H1 (cell line): ENCODE measurements at regions not wholly inside any gene's neighbourhood (a gene's known extent, or its start where the extent isn't known, plus 50 kb on each side); places are given as distances from the start of the nearest gene placed in this dataset.
A peak's percentile ranks its signal among the peaks of the same experiment; 100 is the strongest.

Source experiments
- CTCF ChIA-PET: fragments of 300-600 bp; sonication (Branson Sonifier 250); formaldehyde crosslinking; loops from one replicate; lab custom pipeline; 2021; ENCODE audit not compliant: partially characterized antibody; lab: Charles Lee
- POLR2A ChIA-PET: fragments of 300-600 bp; sonication (Branson Sonifier 250); formaldehyde crosslinking; loops from one replicate; lab custom pipeline; 2021; ENCODE audit warnings: inconsistent platforms; ENCODE audit not compliant: partially characterized antibody; lab: Charles Lee
- DNase-seq, 2 experiments: peaks; one replicate each; pipeline versions ENCODE4 v3.0.0 to v3.0.0-alpha.2; 2010 to 2022; ENCODE audit warnings: low spot score in 2 of 2, low read depth in 1 of 2, mixed read lengths in 1 of 2
- FAIRE-seq: peaks from 2 replicates; lab custom pipeline; 2011; peaks lifted over from hg19 to GRCh38; lab: Jason Lieb, UNC
- H2AFZ ChIP-seq: 2 replicates; pipeline ENCODE4 v1.8.1; 2012; ENCODE audit warnings: low read length, inconsistent platforms
- H2AK5ac ChIP-seq: 2 replicates; pipeline ENCODE4 v1.6.1; 2013; ENCODE audit warnings: low read depth, low read length
- H2BK120ac ChIP-seq: replicated peaks from 2 replicates; pipeline ENCODE3; 2013; ENCODE audit warnings: low read depth, low read length, inconsistent platforms
- H2BK12ac ChIP-seq: 2 replicates; pipeline ENCODE4 v1.6.1; 2013; ENCODE audit warnings: low read depth, low read length
- H2BK15ac ChIP-seq: 2 replicates; pipeline ENCODE4 v1.6.1; 2013; ENCODE audit warnings: low read length
- H2BK20ac ChIP-seq: 2 replicates; pipeline ENCODE4 v1.6.1; 2013; ENCODE audit warnings: low read length
- H2BK5ac ChIP-seq: 2 replicates; pipeline ENCODE4 v1.6.1; 2013; ENCODE audit warnings: low read depth, low read length
- H3K14ac ChIP-seq: 2 replicates; pipeline ENCODE4 v1.6.1; 2013; ENCODE audit warnings: inconsistent platforms; ENCODE audit not compliant: insufficient read length
- H3K18ac ChIP-seq: 2 replicates; pipeline ENCODE4 v1.6.1; 2013; ENCODE audit warnings: low read length; ENCODE audit errors: extremely low read depth
- H3K23ac ChIP-seq: 2 replicates; pipeline ENCODE4 v1.6.1; 2013; ENCODE audit warnings: inconsistent platforms; ENCODE audit not compliant: insufficient read length
- H3K23me2 ChIP-seq: 2 replicates; pipeline ENCODE4 v1.6.1; 2013; ENCODE audit warnings: low read depth, low read length
- H3K27ac ChIP-seq: 2 replicates; pipeline ENCODE4 v1.6.1; 2011; ENCODE audit warnings: low read depth, low read length, inconsistent platforms
- H3K27me3 ChIP-seq, 4 experiments: replicated peaks in 1 of 4; 1 replicate in 1 of 4; 2 replicates in 3 of 4; pipeline versions ENCODE4 v1.6.1 to v1.8.1; 2011 to 2013; ENCODE audit warnings: low read length in 3 of 4, mild to moderate bottlenecking in 3 of 4, inconsistent platforms in 2 of 4, mixed read lengths in 2 of 4, moderate library complexity in 1 of 4; ENCODE audit not compliant: control insufficient read depth in 3 of 4, insufficient read depth in 3 of 4; ENCODE audit errors: extremely low read depth in 1 of 4
- H3K36me3 ChIP-seq, 4 experiments: 2 replicates each; pipeline versions ENCODE4 v1.6.1 to v1.8.1; 2011 to 2013; ENCODE audit warnings: mild to moderate bottlenecking in 4 of 4, low read length in 3 of 4, moderate library complexity in 2 of 4, control low read depth in 1 of 4, inconsistent platforms in 1 of 4; ENCODE audit not compliant: insufficient read depth in 4 of 4, control insufficient read depth in 2 of 4
- H3K4ac ChIP-seq: replicated peaks from 2 replicates; pipeline ENCODE3; 2013; ENCODE audit warnings: low read length, low read depth, mixed read lengths, inconsistent platforms; ENCODE audit not compliant: insufficient read length
- H3K4me1 ChIP-seq, 4 experiments: replicated peaks in 1 of 4; 1 replicate in 1 of 4; 2 replicates in 3 of 4; pipeline versions ENCODE4 v1.6.1 to v1.8.1; 2011 to 2013; ENCODE audit warnings: low read length in 3 of 4, inconsistent platforms in 2 of 4, mixed read lengths in 1 of 4; ENCODE audit not compliant: insufficient read depth in 4 of 4, control insufficient read depth in 3 of 4
- H3K4me2 ChIP-seq, 2 experiments: 2 replicates each; pipeline versions ENCODE4 v1.6.1 to v1.8.1; 2011 to 2013; ENCODE audit warnings: low read depth in 2 of 2, low read length in 2 of 2, control low read depth in 1 of 2, inconsistent platforms in 1 of 2, mild to moderate bottlenecking in 1 of 2; ENCODE audit not compliant: insufficient read depth in 1 of 2
- H3K4me3 ChIP-seq, 4 experiments: fragments of 200-600, 300-600 bp in 1 of 4; sonication (generic), shearing (Covaris generic), sonication (Bioruptor Twin) in 1 of 4; 2 replicates each; pipeline versions ENCODE4 v1.5.1 to v1.8.1; 2011 to 2016; ENCODE audit warnings: low read length in 4 of 4, low read depth in 3 of 4, control low read depth in 2 of 4, inconsistent platforms in 2 of 4, mild to moderate bottlenecking in 2 of 4, mixed read lengths in 1 of 4, moderate library complexity in 1 of 4; ENCODE audit not compliant: insufficient read depth in 2 of 4; ENCODE audit errors: extremely low read depth in 1 of 4
- H3K56ac ChIP-seq: replicated peaks from 2 replicates; pipeline ENCODE3; 2013; ENCODE audit warnings: low read depth, mild to moderate bottlenecking, mixed read lengths, low read length, inconsistent platforms; ENCODE audit not compliant: insufficient read length
- H3K79me1 ChIP-seq: 2 replicates; pipeline ENCODE4 v1.6.1; 2013; ENCODE audit warnings: low read depth, low read length, control low read depth
- H3K79me2 ChIP-seq, 2 experiments: 2 replicates each; pipeline versions ENCODE4 v1.6.1 to v1.8.1; 2012 to 2013; ENCODE audit warnings: low read length in 2 of 2, mild to moderate bottlenecking in 2 of 2, inconsistent platforms in 1 of 2; ENCODE audit not compliant: insufficient read depth in 2 of 2, control insufficient read depth in 1 of 2
- H3K9ac ChIP-seq, 4 experiments: replicated peaks in 1 of 4; 1 replicate in 1 of 4; 2 replicates in 3 of 4; pipeline versions ENCODE4 v1.6.1 to v1.8.1; 2011 to 2013; ENCODE audit warnings: low read depth in 3 of 4, low read length in 3 of 4, control low read depth in 2 of 4, mild to moderate bottlenecking in 2 of 4, moderate library complexity in 2 of 4, inconsistent platforms in 1 of 4; ENCODE audit errors: extremely low read depth in 1 of 4
- H3K9me3 ChIP-seq, 2 experiments: 2 replicates each; pipeline versions ENCODE4 v1.6.1 to v1.8.1; 2012 to 2013; ENCODE audit warnings: mild to moderate bottlenecking in 2 of 2, moderate library complexity in 2 of 2, control low read depth in 1 of 2, inconsistent platforms in 1 of 2, low read depth in 1 of 2, low read length in 1 of 2, mixed read lengths in 1 of 2; ENCODE audit not compliant: insufficient read depth in 2 of 2
- H4K20me1 ChIP-seq, 2 experiments: replicated peaks in 1 of 2; 2 replicates each; pipeline versions ENCODE3 to v1.8.1; 2011 to 2013; ENCODE audit warnings: inconsistent platforms in 2 of 2, low read length in 2 of 2, mild to moderate bottlenecking in 1 of 2; ENCODE audit not compliant: insufficient read depth in 2 of 2, control insufficient read depth in 1 of 2
- H4K5ac ChIP-seq: 2 replicates; pipeline ENCODE4 v1.6.1; 2013; ENCODE audit warnings: low read length, low read depth, mixed read lengths, inconsistent platforms; ENCODE audit not compliant: insufficient read length
- H4K8ac ChIP-seq: 2 replicates; pipeline ENCODE4 v1.8.0; 2013; ENCODE audit warnings: mild to moderate bottlenecking, moderate library complexity, low read length, inconsistent platforms; ENCODE audit not compliant: insufficient read depth; ENCODE audit errors: extremely low read depth
- H4K91ac ChIP-seq: replicated peaks from 2 replicates; pipeline ENCODE3; 2013; ENCODE audit warnings: low read length, mixed read lengths, inconsistent platforms; ENCODE audit not compliant: insufficient read length
- ASH2L ChIP-seq: fragments of 200-600, 300-600 bp; sonication (generic); IDR thresholded peaks from one replicate; pipeline ENCODE4 v1.7.1; 2017; ENCODE audit warnings: low read length
- BACH1 ChIP-seq: IDR thresholded peaks from 2 replicates; pipeline ENCODE4 v1.6.1; 2012; ENCODE audit warnings: low read length, improper control_type of control experiment
- GABPA ChIP-seq: IDR thresholded peaks from 2 replicates; pipeline ENCODE4 v1.6.1; 2011; ENCODE audit warnings: mild to moderate bottlenecking, low read length, moderate library complexity, borderline replicate concordance; ENCODE audit not compliant: insufficient read depth
- KDM4A ChIP-seq: IDR thresholded peaks from one replicate; pipeline ENCODE4 v1.7.1; 2012; ENCODE audit warnings: low read depth, mild to moderate bottlenecking, moderate library complexity, low read length, inconsistent platforms; ENCODE audit not compliant: severe bottlenecking
- KDM5A ChIP-seq: fragments of 200-600 bp; IDR thresholded peaks from 2 replicates; pipeline ENCODE4 v1.7.1; 2012; ENCODE audit warnings: mild to moderate bottlenecking, low read length, inconsistent platforms, mixed read lengths
- NANOG ChIP-seq: IDR thresholded peaks from 2 replicates; pipeline ENCODE4 v1.6.1; 2011; ENCODE audit warnings: low read length, low read depth, mild to moderate bottlenecking, inconsistent platforms; ENCODE audit not compliant: insufficient read depth, poor library complexity, severe bottlenecking
- POLR2A ChIP-seq, 2 experiments: IDR thresholded peaks; 1 replicate in 1 of 2; 2 replicates in 1 of 2; pipeline ENCODE4 v1.6.1; 2011; ENCODE audit warnings: low read depth in 2 of 2, low read length in 2 of 2, mild to moderate bottlenecking in 2 of 2; ENCODE audit errors: control extremely low read depth in 1 of 2
- RAD21 ChIP-seq, 2 experiments: IDR thresholded peaks in 1 of 2; conservative IDR thresholded peaks in 1 of 2; 2 replicates each; pipeline ENCODE4 v1.6.1; 2011; ENCODE audit warnings: low read depth in 2 of 2, low read length in 2 of 2, improper control_type of control experiment in 1 of 2, inconsistent platforms in 1 of 2, mild to moderate bottlenecking in 1 of 2, moderate library complexity in 1 of 2
- RBBP5 ChIP-seq: IDR thresholded peaks from 2 replicates; pipeline ENCODE4 v1.7.1; 2012; ENCODE audit warnings: low read depth, mild to moderate bottlenecking, inconsistent platforms, low read length, moderate library complexity, borderline replicate concordance
- RNF2 ChIP-seq: fragments of 200-900, 300-1000 bp; sonication (generic); IDR thresholded peaks from 2 replicates; pipeline ENCODE4 v1.7.1; 2016; ENCODE audit warnings: borderline replicate concordance, low read depth, mild to moderate bottlenecking, antibody characterized with exemption, low read length; ENCODE audit not compliant: poor library complexity, severe bottlenecking; ENCODE audit errors: missing control alignments
- RXRA ChIP-seq: IDR thresholded peaks from 2 replicates; pipeline ENCODE4 v1.6.1; 2011; ENCODE audit warnings: low read depth, mild to moderate bottlenecking, low read length, moderate library complexity; ENCODE audit not compliant: insufficient read depth
- USF2 ChIP-seq: IDR thresholded peaks from 2 replicates; pipeline ENCODE4 v1.6.1; 2011; ENCODE audit warnings: low read length, improper control_type of control experiment
- WGBS, 2 experiments: shearing (Covaris generic) in 1 of 2; methylation state at CpG; one replicate each; pipeline versions ENCODE4 v1.1.6 to v1.1.7; 2013 to 2015; ENCODE audit warnings: low lambda C conversion rate in 2 of 2, mixed read lengths in 2 of 2, inconsistent platforms in 1 of 2, low coverage in 1 of 2, missing lambda C conversion rate in 1 of 2; ENCODE audit not compliant: insufficient replicate concordance in 2 of 2, insufficient coverage in 1 of 2, insufficient read length in 1 of 2; ENCODE audit errors: extremely low coverage in 1 of 2, missing lambda C conversion rate in 1 of 2; 5-methylcytosine and 5-hydroxymethylcytosine counted together
- TF ChIP-seq, protein P1 (sequence below): IDR thresholded peaks from 2 replicates; pipeline ENCODE4 v1.6.1; 2012; ENCODE audit warnings: inconsistent platforms

DNA sequence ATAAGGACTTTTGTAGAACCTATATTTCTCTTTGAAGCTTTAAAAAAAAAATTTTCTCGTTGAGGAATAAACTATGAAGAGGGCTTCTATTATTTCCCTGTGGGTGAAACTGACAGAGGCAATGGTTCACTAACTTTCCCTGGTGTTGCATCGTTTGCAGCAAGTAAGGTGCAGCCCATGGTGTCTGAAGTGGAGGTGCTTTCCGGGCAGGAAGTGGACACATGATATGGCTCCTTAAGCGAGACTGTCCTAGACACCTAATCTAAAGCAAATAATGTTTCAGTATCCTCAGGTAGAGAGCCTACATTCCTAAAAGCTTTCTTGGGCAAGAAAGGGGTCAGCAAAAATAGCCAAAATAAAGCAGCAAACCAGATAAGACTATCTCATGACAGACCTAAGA, 437.6 kb upstream of the ARGLU1 start:
- H2AK5ac ChIP-seq, result no peak overlapping the region
- no peak for FAIRE-seq
- TF ChIP-seq USF2 (no peak), RXRA (no peak), KDM4A (no peak), GABPA (no peak), BACH1 (no peak), POLR2A (IDR thresholded peaks at IDR 0.05; ENCODE audit: control extremely low read depth in 1 of 2, low read depth in 2 of 2, low read length in 2 of 2) (no peak), NANOG (no peak), RBBP5 (no peak), RAD21 (IDR thresholded peaks at IDR 0.05 in 1 of 2, conservative IDR thresholded peaks at IDR 0.05 in 1 of 2; ENCODE audit: low read depth in 2 of 2, low read length in 2 of 2) (no peak), ASH2L (no peak), RNF2 (no peak), KDM5A (no peak)
- TF ChIP-seq, protein P1, sequence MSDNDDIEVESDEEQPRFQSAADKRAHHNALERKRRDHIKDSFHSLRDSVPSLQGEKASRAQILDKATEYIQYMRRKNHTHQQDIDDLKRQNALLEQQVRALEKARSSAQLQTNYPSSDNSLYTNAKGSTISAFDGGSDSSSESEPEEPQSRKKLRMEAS, result no peak

More for the DNA sequence above, 437.6 kb upstream of the ARGLU1 start:
- Histone ChIP-seq H3K4me3 (no peak overlapping the region), H3K56ac (no peak overlapping the region), H2BK15ac (no peak overlapping the region), H3K18ac (no peak overlapping the region), H3K4ac (no peak overlapping the region), H3K79me2 (no peaks in the 10 kb centered on the region), H4K8ac (no peak overlapping the region), H3K23me2 (no peaks in the 10 kb centered on the region), H2AFZ (peak overlapping the region; percentile 48; the same call in 1 of the 2 replicates), H3K9me3 (no peaks in the 10 kb centered on the region), H3K14ac (no peak overlapping the region), H2BK120ac (no peak overlapping the region), H2BK5ac (no peak overlapping the region), H2BK12ac (no peak overlapping the region), H3K9ac (no peak overlapping the region), H3K79me1 (no peaks in the 10 kb centered on the region), H4K91ac (no peak overlapping the region), H3K4me2 (no peak overlapping the region), H4K5ac (no peak overlapping the region), H4K20me1 (no peaks in the 10 kb centered on the region), H3K36me3 (no peaks in the 10 kb centered on the region), H3K23ac (no peak overlapping the region), H3K27ac (no peak overlapping the region), H3K4me1 (no peaks in the 10 kb centered on the region), H3K27me3 (no peaks in the 10 kb centered on the region), H2BK20ac (no peak overlapping the region)
- WGBS, 2 experiments, result 94% methylated on average over 4 of the region's 4 CpGs; no CpG with 5 or more reads in 1 of the 2 experiments
- DNase-seq, result no peak
- CTCF ChIA-PET, result no interaction called here
- POLR2A ChIA-PET, result no interaction called here
